ENCODE measurements at regions not wholly inside any gene's neighbourhood (a gene's known extent, or its start where the extent isn't known, plus 50 kb on each side); places are given as distances from the start of the nearest gene placed in this dataset.

DNA sequence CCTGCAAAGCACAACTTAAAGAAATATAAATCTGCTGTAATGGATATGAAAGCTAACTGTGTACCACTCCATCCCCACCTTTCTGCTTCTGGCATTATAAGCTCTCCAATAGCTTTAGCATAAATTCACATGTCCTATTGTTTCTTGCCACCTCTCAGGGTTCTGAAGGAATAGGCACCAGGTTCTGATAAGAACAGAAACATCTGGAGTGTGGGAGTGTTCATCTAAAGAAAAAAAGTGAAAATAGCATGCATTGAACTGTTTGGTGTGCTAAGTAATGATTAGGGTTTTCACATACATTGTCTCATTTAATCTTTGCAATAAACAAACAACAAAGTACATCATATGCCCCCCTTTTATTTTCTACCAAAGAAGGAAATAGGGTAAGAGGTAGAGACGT lies 72.3 kb downstream of the FAM76B start:
- TF ChIP-seq GLIS3 (CRISPR knock-in tag; IDR thresholded peaks at IDR 0.05) (no peak), ZNF70 (CRISPR knock-in tag; IDR thresholded peaks at IDR 0.05) (no peak), ZFP3 (CRISPR knock-in tag; IDR thresholded peaks at IDR 0.05) (no peak), OSR1 (CRISPR knock-in tag; IDR thresholded peaks at IDR 0.05) (no peak), TOX (CRISPR knock-in tag; IDR thresholded peaks at IDR 0.05; ENCODE audit: borderline replicate concordance) (no peak), ARNTL (CRISPR knock-in tag; IDR thresholded peaks at IDR 0.05; ENCODE audit: borderline replicate concordance, low read depth) (no peak), ZNF565 (CRISPR knock-in tag; conservative IDR thresholded peaks at IDR 0.05; ENCODE audit: low read depth) (no peak), ZNF8 (CRISPR knock-in tag; IDR thresholded peaks at IDR 0.05) (no peak), CSDC2 (CRISPR knock-in tag; IDR thresholded peaks at IDR 0.05) (no peak), ESRRG (CRISPR knock-in tag; IDR thresholded peaks at IDR 0.05) (no peak), ZC3H10 (CRISPR knock-in tag; IDR thresholded peaks at IDR 0.05) (no peak)
- TF ChIP-seq, protein P1, sequence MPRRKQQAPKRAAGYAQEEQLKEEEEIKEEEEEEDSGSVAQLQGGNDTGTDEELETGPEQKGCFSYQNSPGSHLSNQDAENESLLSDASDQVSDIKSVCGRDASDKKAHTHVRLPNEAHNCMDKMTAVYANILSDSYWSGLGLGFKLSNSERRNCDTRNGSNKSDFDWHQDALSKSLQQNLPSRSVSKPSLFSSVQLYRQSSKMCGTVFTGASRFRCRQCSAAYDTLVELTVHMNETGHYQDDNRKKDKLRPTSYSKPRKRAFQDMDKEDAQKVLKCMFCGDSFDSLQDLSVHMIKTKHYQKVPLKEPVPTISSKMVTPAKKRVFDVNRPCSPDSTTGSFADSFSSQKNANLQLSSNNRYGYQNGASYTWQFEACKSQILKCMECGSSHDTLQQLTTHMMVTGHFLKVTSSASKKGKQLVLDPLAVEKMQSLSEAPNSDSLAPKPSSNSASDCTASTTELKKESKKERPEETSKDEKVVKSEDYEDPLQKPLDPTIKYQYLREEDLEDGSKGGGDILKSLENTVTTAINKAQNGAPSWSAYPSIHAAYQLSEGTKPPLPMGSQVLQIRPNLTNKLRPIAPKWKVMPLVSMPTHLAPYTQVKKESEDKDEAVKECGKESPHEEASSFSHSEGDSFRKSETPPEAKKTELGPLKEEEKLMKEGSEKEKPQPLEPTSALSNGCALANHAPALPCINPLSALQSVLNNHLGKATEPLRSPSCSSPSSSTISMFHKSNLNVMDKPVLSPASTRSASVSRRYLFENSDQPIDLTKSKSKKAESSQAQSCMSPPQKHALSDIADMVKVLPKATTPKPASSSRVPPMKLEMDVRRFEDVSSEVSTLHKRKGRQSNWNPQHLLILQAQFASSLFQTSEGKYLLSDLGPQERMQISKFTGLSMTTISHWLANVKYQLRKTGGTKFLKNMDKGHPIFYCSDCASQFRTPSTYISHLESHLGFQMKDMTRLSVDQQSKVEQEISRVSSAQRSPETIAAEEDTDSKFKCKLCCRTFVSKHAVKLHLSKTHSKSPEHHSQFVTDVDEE (CRISPR knock-in tag; IDR thresholded peaks at IDR 0.05) = no peak
- TF ChIP-seq, protein P2, sequence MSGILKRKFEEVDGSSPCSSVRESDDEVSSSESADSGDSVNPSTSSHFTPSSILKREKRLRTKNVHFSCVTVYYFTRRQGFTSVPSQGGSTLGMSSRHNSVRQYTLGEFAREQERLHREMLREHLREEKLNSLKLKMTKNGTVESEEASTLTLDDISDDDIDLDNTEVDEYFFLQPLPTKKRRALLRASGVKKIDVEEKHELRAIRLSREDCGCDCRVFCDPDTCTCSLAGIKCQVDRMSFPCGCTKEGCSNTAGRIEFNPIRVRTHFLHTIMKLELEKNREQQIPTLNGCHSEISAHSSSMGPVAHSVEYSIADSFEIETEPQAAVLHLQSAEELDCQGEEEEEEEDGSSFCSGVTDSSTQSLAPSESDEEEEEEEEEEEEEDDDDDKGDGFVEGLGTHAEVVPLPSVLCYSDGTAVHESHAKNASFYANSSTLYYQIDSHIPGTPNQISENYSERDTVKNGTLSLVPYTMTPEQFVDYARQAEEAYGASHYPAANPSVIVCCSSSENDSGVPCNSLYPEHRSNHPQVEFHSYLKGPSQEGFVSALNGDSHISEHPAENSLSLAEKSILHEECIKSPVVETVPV (CRISPR knock-in tag; IDR thresholded peaks at IDR 0.05) = no peak
- ATAC-seq = no peak

DNA sequence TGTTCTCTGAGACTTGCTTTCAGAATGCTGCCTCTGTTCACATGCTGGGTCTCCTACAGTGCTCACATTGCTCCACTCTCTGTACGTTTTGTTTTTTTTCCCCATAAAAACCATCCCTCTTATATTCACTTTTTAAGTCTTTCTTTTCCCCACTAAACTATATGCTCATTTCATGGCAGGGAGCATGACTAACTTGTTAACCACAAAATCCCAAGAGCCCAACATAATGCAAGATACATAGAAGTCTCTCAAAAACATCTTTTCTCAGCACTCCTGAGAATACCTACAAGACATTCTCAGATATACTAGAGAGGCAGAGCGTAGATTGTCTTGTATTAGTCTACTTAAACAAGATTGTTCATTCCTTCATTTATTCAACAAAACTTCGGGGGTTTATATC lies 73.3 kb downstream of the FAM76B start:
- ATAC-seq = no peak
- TF ChIP-seq CSDC2 (CRISPR knock-in tag; IDR thresholded peaks at IDR 0.05) = no peak
- TF ChIP-seq ZNF565 (CRISPR knock-in tag; conservative IDR thresholded peaks at IDR 0.05; ENCODE audit: low read depth) = no peak
- TF ChIP-seq, protein P1 (CRISPR knock-in tag; IDR thresholded peaks at IDR 0.05) = no peak
- no peak for TF ChIP-seq ZC3H10 (CRISPR knock-in tag; IDR thresholded peaks at IDR 0.05)
- TF ChIP-seq, protein P3, sequence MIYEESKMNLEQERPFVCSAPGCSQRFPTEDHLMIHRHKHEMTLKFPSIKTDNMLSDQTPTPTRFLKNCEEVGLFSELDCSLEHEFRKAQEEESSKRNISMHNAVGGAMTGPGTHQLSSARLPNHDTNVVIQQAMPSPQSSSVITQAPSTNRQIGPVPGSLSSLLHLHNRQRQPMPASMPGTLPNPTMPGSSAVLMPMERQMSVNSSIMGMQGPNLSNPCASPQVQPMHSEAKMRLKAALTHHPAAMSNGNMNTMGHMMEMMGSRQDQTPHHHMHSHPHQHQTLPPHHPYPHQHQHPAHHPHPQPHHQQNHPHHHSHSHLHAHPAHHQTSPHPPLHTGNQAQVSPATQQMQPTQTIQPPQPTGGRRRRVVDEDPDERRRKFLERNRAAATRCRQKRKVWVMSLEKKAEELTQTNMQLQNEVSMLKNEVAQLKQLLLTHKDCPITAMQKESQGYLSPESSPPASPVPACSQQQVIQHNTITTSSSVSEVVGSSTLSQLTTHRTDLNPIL (CRISPR knock-in tag; IDR thresholded peaks at IDR 0.05; ENCODE audit: low read depth) = no peak
- no peak for TF ChIP-seq ZNF70 (CRISPR knock-in tag; IDR thresholded peaks at IDR 0.05)
- no peak for TF ChIP-seq BACH2 (CRISPR knock-in tag; IDR thresholded peaks at IDR 0.05; ENCODE audit: borderline replicate concordance)
- no peak for TF ChIP-seq SNAI2 (CRISPR knock-in tag; IDR thresholded peaks at IDR 0.05)
- TF ChIP-seq ISL1 (CRISPR knock-in tag; IDR thresholded peaks at IDR 0.05) = no peak
- no peak for TF ChIP-seq ARNTL (CRISPR knock-in tag; IDR thresholded peaks at IDR 0.05; ENCODE audit: borderline replicate concordance, low read depth)
- TF ChIP-seq TOX (CRISPR knock-in tag; IDR thresholded peaks at IDR 0.05; ENCODE audit: borderline replicate concordance) = no peak
- TF ChIP-seq, protein P4, sequence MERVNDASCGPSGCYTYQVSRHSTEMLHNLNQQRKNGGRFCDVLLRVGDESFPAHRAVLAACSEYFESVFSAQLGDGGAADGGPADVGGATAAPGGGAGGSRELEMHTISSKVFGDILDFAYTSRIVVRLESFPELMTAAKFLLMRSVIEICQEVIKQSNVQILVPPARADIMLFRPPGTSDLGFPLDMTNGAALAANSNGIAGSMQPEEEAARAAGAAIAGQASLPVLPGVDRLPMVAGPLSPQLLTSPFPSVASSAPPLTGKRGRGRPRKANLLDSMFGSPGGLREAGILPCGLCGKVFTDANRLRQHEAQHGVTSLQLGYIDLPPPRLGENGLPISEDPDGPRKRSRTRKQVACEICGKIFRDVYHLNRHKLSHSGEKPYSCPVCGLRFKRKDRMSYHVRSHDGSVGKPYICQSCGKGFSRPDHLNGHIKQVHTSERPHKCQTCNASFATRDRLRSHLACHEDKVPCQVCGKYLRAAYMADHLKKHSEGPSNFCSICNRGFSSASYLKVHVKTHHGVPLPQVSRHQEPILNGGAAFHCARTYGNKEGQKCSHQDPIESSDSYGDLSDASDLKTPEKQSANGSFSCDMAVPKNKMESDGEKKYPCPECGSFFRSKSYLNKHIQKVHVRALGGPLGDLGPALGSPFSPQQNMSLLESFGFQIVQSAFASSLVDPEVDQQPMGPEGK (CRISPR knock-in tag; IDR thresholded peaks at IDR 0.05; ENCODE audit: borderline replicate concordance) = no peak
- TF ChIP-seq PPARA (CRISPR knock-in tag; IDR thresholded peaks at IDR 0.05; ENCODE audit: borderline replicate concordance) = no peak
- no peak for TF ChIP-seq ZNF8 (CRISPR knock-in tag; IDR thresholded peaks at IDR 0.05)

DNA sequence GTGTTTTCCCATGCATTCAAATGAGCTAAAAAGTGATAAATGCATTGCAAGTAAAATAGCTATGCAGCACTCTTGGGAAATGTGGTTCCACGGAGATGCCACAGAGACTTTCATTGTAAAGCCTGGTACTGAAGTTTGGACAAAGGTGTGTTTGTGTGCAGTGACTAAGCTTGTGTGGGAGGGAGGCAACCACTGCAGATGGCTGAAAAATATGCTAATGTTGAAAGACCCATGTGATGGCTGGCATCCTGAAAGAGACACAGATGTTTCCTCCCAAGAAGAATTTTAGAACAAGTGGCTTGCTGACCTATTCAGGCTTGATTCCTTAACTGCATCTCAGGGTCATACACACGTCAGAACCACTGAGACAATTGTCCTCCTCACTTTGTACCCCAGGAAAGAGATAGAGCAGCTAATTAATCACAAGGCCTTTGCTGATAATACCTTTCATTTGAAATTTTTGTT lies 73.8 kb downstream of the FAM76B start:
- ATAC-seq = no peak
- TF ChIP-seq, protein P1 (CRISPR knock-in tag; IDR thresholded peaks at IDR 0.05) = no peak
- TF ChIP-seq, protein P4 (CRISPR knock-in tag; IDR thresholded peaks at IDR 0.05; ENCODE audit: borderline replicate concordance) = no peak
- TF ChIP-seq RARB (CRISPR knock-in tag; IDR thresholded peaks at IDR 0.05) (no peak), ARNTL (CRISPR knock-in tag; IDR thresholded peaks at IDR 0.05; ENCODE audit: borderline replicate concordance, low read depth) (no peak), TOX (CRISPR knock-in tag; IDR thresholded peaks at IDR 0.05; ENCODE audit: borderline replicate concordance) (no peak), ZNF8 (CRISPR knock-in tag; IDR thresholded peaks at IDR 0.05) (no peak), CSDC2 (CRISPR knock-in tag; IDR thresholded peaks at IDR 0.05) (no peak), GLIS3 (CRISPR knock-in tag; IDR thresholded peaks at IDR 0.05) (no peak), ZFP30 (CRISPR knock-in tag; IDR thresholded peaks at IDR 0.05) (no peak), ESRRG (CRISPR knock-in tag; IDR thresholded peaks at IDR 0.05) (no peak), PPARA (CRISPR knock-in tag; IDR thresholded peaks at IDR 0.05; ENCODE audit: borderline replicate concordance) (no peak)

All from SK-N-SH treated with all-trans-retinoic acid at 6 μM for 48 hours (cell line).